ENCODE measurements at regions not wholly inside any gene's neighbourhood (a gene's known extent, or its start where the extent isn't known, plus 50 kb on each side); places are given as distances from the start of the nearest gene placed in this dataset.

DNA sequence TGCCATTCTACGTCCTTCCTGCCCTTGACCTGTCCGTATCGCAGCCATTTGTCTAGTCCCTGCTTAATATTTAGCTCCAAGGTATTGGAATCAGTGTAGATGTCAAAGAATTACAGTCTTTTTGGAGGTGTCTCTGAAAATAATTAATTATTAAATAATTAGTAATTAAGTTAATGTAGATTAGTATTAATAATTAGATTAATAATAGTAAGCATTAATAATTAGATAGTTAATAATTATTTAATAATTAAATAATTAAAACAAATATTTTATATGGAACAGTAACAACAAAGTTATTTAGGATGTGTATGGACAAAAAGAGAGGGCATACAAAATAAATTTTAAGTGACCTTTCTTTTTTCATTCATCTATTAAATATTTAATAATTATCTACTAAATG, 639.6 kb downstream of the AACS start:
- ATAC-seq (ENCODE audit: low read depth) (no peak), DNase-seq (ENCODE audit: low spot score) (no peak)
- Histone ChIP-seq H3K27ac (ENCODE audit: poor library complexity, severe bottlenecking) (no peak overlapping the region), H3K4me1 (ENCODE audit: insufficient read depth, poor library complexity, severe bottlenecking) (no peaks in the 10 kb centered on the region), H3K4me3 (ENCODE audit: severe bottlenecking) (no peak overlapping the region), H3K9me3 (ENCODE audit: severe bottlenecking) (no peaks in the 10 kb centered on the region), H3K27me3 (ENCODE audit: insufficient read depth, poor library complexity, severe bottlenecking) (no peaks in the 10 kb centered on the region), H3K36me3 (ENCODE audit: low read depth) (no peaks in the 10 kb centered on the region)
- no peak for TF ChIP-seq CTCF (IDR thresholded peaks at IDR 0.05; ENCODE audit: poor library complexity, severe bottlenecking)

DNA sequence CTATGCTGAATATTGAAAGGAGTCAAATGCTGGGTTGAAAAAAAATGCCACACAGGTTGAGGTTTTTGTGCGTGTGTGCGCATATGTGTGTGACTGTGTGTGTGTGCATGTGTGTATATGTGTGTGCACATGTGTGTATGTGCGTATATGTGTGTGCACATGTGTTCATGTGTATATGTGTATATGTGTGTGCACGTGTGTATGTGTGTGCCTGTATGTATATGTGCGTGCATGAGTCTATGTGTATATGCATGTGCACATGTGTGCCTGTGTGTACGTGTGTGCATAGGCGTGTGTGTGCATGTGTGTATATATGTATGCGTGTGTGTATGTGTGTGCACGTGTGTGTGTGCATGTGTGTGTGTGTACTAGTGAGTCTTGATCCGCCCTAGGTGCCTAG, 655.7 kb downstream of the AACS start:
- no peak for TF ChIP-seq CTCF (IDR thresholded peaks at IDR 0.05; ENCODE audit: poor library complexity, severe bottlenecking)

DNA sequence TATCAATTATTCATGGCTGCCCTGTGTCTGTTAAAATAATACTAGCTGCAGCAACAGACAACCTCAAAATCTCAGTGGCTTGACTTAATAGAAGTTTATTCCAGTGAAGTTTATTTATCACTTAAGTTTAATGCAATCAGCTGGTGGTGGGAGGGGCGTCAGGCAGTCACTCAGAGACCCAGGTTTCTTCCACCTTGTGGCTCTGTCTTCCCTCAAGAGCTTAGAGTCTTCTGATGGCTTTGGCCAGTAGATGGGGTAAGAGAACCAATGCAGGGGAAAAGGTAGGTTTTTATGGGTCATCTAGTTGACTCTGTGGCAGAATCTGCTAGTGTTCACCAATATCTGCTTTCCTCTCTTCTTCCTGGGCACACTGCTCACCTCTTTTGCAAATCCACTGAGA, 668.9 kb downstream of the AACS start:
- Histone ChIP-seq H3K27ac (ENCODE audit: poor library complexity, severe bottlenecking) (no peak overlapping the region), H3K4me3 (ENCODE audit: severe bottlenecking) (no peak overlapping the region), H3K9me3 (ENCODE audit: severe bottlenecking) (no peaks in the 10 kb centered on the region), H3K27me3 (ENCODE audit: insufficient read depth, poor library complexity, severe bottlenecking) (no peaks in the 10 kb centered on the region), H3K36me3 (ENCODE audit: low read depth) (no peaks in the 10 kb centered on the region), H3K4me1 (ENCODE audit: insufficient read depth, poor library complexity, severe bottlenecking) (no peaks in the 10 kb centered on the region)
- no peak for ATAC-seq (ENCODE audit: low read depth)
- TF ChIP-seq CTCF (IDR thresholded peaks at IDR 0.05; ENCODE audit: poor library complexity, severe bottlenecking) = no peak
- DNase-seq (ENCODE audit: low spot score) = no peak

More for the DNA sequence above, 655.7 kb downstream of the AACS start:
- Histone ChIP-seq H3K27ac (ENCODE audit: poor library complexity, severe bottlenecking) (no peak overlapping the region), H3K4me3 (ENCODE audit: severe bottlenecking) (no peak overlapping the region), H3K9me3 (ENCODE audit: severe bottlenecking) (no peaks in the 10 kb centered on the region), H3K36me3 (ENCODE audit: low read depth) (no peaks in the 10 kb centered on the region), H3K27me3 (ENCODE audit: insufficient read depth, poor library complexity, severe bottlenecking) (no peaks in the 10 kb centered on the region), H3K4me1 (ENCODE audit: insufficient read depth, poor library complexity, severe bottlenecking) (no peaks in the 10 kb centered on the region)
- ATAC-seq (ENCODE audit: low read depth) (no peak), DNase-seq (ENCODE audit: low spot score) (no peak)

GRCh38 chr12:125738211-125738610, 673.0 kb downstream of the AACS start:
- Histone ChIP-seq H3K27me3 (ENCODE audit: insufficient read depth, poor library complexity, severe bottlenecking) (no peaks in the 10 kb centered on the region), H3K4me3 (ENCODE audit: severe bottlenecking) (no peak overlapping the region), H3K36me3 (ENCODE audit: low read depth) (no peaks in the 10 kb centered on the region), H3K27ac (ENCODE audit: poor library complexity, severe bottlenecking) (no peak overlapping the region), H3K4me1 (ENCODE audit: insufficient read depth, poor library complexity, severe bottlenecking) (no peaks in the 10 kb centered on the region), H3K9me3 (ENCODE audit: severe bottlenecking) (no peaks in the 10 kb centered on the region)
- no peak for TF ChIP-seq CTCF (IDR thresholded peaks at IDR 0.05; ENCODE audit: poor library complexity, severe bottlenecking)
- ATAC-seq (ENCODE audit: low read depth) = no peak
- DNase-seq (ENCODE audit: low spot score) = no peak

GRCh38 chr12:125742413-125742812, 677.2 kb downstream of the AACS start:
- Histone ChIP-seq H3K36me3 (ENCODE audit: low read depth) (no peaks in the 10 kb centered on the region), H3K27ac (ENCODE audit: poor library complexity, severe bottlenecking) (no peak overlapping the region), H3K4me1 (ENCODE audit: insufficient read depth, poor library complexity, severe bottlenecking) (no peaks in the 10 kb centered on the region), H3K27me3 (ENCODE audit: insufficient read depth, poor library complexity, severe bottlenecking) (no peaks in the 10 kb centered on the region), H3K9me3 (ENCODE audit: severe bottlenecking) (no peaks in the 10 kb centered on the region), H3K4me3 (ENCODE audit: severe bottlenecking) (no peak overlapping the region)
- ATAC-seq (ENCODE audit: low read depth) (no peak), DNase-seq (ENCODE audit: low spot score) (no peak)
- TF ChIP-seq CTCF (IDR thresholded peaks at IDR 0.05; ENCODE audit: poor library complexity, severe bottlenecking) = no peak
